ENCODE measurements at regions not wholly inside any gene's neighbourhood (a gene's known extent, or its start where the extent isn't known, plus 50 kb on each side); places are given as distances from the start of the nearest gene placed in this dataset.

DNA sequence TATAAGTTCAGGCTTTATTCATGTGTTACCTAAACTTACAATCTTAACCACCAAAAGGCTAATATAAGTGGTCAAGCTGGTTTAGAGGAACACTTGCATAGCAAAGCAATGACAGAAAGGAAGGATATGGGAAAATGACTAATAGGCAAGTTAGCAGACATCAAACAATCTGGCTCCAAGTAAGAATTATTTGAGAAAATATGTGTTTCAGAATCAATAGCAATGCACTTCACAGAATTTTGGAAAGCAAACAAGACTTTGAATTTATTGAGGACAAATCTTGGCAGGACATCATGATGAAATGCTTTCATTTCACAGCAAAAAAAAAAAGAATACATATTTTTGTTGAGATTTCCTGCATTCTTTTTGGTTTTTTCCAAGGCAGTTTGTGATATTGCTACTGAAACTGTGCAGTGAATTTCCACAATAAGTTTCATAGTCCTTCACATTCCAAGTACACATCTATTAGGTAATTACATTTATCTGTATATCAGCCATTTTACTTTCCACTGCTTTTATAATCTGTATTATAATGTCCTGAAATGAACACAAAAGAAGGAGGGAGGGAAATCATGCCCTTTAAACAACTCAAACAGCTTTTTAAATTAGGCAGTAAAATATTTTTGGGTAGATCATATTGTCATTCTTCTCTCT lies 417.9 kb downstream of the NR2F1-AS1 start:
- Histone ChIP-seq H3K9me3 (no peaks in the 10 kb centered on the region), H3K4me1 (ENCODE audit: low read depth) (no peaks in the 10 kb centered on the region), H3K4me3 (no peak overlapping the region), H3K36me3 (ENCODE audit: low read depth) (no peaks in the 10 kb centered on the region)
- intact Hi-C loops (cut with DNase I, micrococcal nuclease), result no loop called here
- TF ChIP-seq, protein P1, sequence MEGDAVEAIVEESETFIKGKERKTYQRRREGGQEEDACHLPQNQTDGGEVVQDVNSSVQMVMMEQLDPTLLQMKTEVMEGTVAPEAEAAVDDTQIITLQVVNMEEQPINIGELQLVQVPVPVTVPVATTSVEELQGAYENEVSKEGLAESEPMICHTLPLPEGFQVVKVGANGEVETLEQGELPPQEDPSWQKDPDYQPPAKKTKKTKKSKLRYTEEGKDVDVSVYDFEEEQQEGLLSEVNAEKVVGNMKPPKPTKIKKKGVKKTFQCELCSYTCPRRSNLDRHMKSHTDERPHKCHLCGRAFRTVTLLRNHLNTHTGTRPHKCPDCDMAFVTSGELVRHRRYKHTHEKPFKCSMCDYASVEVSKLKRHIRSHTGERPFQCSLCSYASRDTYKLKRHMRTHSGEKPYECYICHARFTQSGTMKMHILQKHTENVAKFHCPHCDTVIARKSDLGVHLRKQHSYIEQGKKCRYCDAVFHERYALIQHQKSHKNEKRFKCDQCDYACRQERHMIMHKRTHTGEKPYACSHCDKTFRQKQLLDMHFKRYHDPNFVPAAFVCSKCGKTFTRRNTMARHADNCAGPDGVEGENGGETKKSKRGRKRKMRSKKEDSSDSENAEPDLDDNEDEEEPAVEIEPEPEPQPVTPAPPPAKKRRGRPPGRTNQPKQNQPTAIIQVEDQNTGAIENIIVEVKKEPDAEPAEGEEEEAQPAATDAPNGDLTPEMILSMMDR (IDR thresholded peaks at IDR 0.05), result no peak
- no peak for DNase-seq
- ATAC-seq, result no peak

- Histone ChIP-seq H3K9me3 (no peaks in the 10 kb centered on the region), H3K4me1 (ENCODE audit: low read depth) (no peaks in the 10 kb centered on the region), H3K4me3 (no peak overlapping the region), H3K36me3 (ENCODE audit: low read depth) (no peaks in the 10 kb centered on the region)
- ATAC-seq, result no peak
- TF ChIP-seq, protein P1 (IDR thresholded peaks at IDR 0.05), result no peak
- intact Hi-C loops (cut with DNase I, micrococcal nuclease), result no loop called here
- DNase-seq, result no peak
Observed at GRCh38 chr5:93161661-93162654, 419.1 kb downstream of the NR2F1-AS1 start.

DNA sequence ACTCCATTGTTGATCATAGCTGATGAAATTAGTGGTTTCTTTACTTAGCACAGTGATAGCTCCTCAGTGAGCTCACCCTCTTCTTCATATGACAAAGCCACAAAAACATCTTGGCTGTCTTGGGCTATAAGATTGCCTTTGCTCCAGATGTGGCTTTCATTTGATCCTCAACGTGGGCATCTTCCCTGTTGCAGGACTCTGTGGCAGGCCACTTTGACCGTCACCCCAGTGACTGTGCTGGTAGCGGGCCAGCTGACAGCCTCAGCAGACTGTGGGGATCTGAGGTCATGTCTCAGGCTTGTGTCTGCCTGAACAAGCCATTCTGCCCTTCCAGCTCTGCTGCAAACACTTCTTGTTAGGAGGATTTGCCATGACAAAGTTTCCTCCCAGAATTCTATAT lies 422.2 kb downstream of the NR2F1-AS1 start:
- DNase-seq (no peak), ATAC-seq (no peak)
- TF ChIP-seq, protein P1 (IDR thresholded peaks at IDR 0.05), result no peak
- H3K36me3 ChIP-seq (ENCODE audit: low read depth), result no peaks in the 10 kb centered on the region
- no peaks in the 10 kb centered on the region for H3K9me3 ChIP-seq
- no peaks in the 10 kb centered on the region for H3K4me1 ChIP-seq (ENCODE audit: low read depth)
- intact Hi-C loops (cut with DNase I, micrococcal nuclease), result no loop called here
- H3K4me3 ChIP-seq, result no peak overlapping the region

GRCh38 chr5:93156566-93156965 lies 424.5 kb downstream of the NR2F1-AS1 start:
- TF ChIP-seq, protein P1 (IDR thresholded peaks at IDR 0.05), result no peak
- ATAC-seq, result no peak
- no peak for DNase-seq
- H3K9me3 ChIP-seq, result no peaks in the 10 kb centered on the region
- no peak overlapping the region for H3K4me3 ChIP-seq
- intact Hi-C loops (cut with DNase I, micrococcal nuclease), result no loop called here
- no peaks in the 10 kb centered on the region for H3K4me1 ChIP-seq (ENCODE audit: low read depth)
- H3K36me3 ChIP-seq (ENCODE audit: low read depth), result no peaks in the 10 kb centered on the region

GRCh38 chr5:93154535-93154934 lies 426.5 kb downstream of the NR2F1-AS1 start:
- H3K4me1 ChIP-seq (ENCODE audit: low read depth), result no peaks in the 10 kb centered on the region
- DNase-seq (no peak), ATAC-seq (no peak)
- no peaks in the 10 kb centered on the region for H3K36me3 ChIP-seq (ENCODE audit: low read depth)
- intact Hi-C loops (cut with DNase I, micrococcal nuclease), result no loop called here
- no peaks in the 10 kb centered on the region for H3K9me3 ChIP-seq
- H3K4me3 ChIP-seq, result no peak overlapping the region
- TF ChIP-seq, protein P1 (IDR thresholded peaks at IDR 0.05), result no peak

Measured in mucosa of descending colon (tissue), 3 donors.